Urinary bladder (tissue), 3 donors: ENCODE measurements at regions not wholly inside any gene's neighbourhood (a gene's known extent, or its start where the extent isn't known, plus 50 kb on each side); places are given as distances from the start of the nearest gene placed in this dataset.
"Not testable (repeated sequence)": the region's sequence is repeated elsewhere in the genome, so short reads cannot be mapped to it uniquely, and the experiment has no call there.

Experiments
- DNase-seq: peaks from one replicate; pipeline ENCODE4 v3.0.0-alpha.2; 2015; ENCODE audit errors: extremely low spot score
- H3K27ac ChIP-seq: one replicate; pipeline ENCODE4 v1.5.1; 2013; ENCODE audit warnings: low read depth, mild to moderate bottlenecking, moderate library complexity
- H3K36me3 ChIP-seq: one replicate; pipeline ENCODE4 v1.6.1; 2013; ENCODE audit warnings: mild to moderate bottlenecking, moderate library complexity; ENCODE audit not compliant: insufficient read depth
- H3K4me1 ChIP-seq: one replicate; pipeline ENCODE4 v1.6.1; 2013; ENCODE audit warnings: mild to moderate bottlenecking, moderate library complexity; ENCODE audit not compliant: insufficient read depth
- H3K4me3 ChIP-seq: one replicate; pipeline ENCODE4 v1.5.1; 2013; ENCODE audit warnings: low read depth, low read length
- WGBS: extraction: QIAGEN DNeasy Blood & Tissue Kit; methylation state at CpG from one replicate; pipeline ENCODE4 v1.1.7; 2013; 5-methylcytosine and 5-hydroxymethylcytosine counted together
- donor health status: healthy with polysubstance abuse.
- donor health status: healthy.

DNA sequence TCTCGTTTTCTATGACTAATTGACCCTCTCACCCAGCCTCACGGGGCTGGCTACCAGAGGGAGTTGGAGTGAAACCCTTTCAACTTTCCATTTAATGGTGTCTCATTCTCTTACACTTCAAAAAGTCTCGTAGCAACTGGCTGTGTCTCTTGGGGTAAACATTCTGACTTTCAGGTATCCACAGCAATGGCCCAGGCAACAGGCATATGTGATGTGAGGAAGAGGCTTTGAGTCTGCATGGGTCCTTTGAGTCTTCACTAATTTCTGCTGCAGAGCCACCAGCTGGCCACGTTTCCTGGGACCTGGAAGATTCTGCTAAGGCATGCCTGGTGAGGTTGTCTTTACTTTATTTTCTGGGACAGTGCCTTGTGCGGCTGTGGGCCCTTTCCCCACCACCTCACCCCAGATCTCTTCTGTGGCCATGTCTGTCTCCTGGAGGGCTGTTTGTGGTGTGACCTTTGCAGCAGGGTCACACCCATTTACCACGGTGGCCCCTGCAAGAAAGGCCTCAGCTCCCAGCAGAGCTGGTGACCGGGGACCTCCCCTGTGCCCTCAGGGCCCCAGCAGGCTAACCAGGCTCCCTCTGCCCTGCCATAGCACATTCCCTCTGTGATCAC, 112.5 kb upstream of the FRG1 start:
- H3K27ac ChIP-seq: no peak overlapping the region
- no peak overlapping the region for H3K4me3 ChIP-seq
- H3K36me3 ChIP-seq: no peaks in the 10 kb centered on the region
- H3K4me1 ChIP-seq: no peaks in the 10 kb centered on the region
- 64% methylated on average over 7 of the region's 7 CpGs for WGBS
- no peak for DNase-seq

- H3K4me1 ChIP-seq: no peaks in the 10 kb centered on the region
- no peak overlapping the region for H3K27ac ChIP-seq
- no peak for DNase-seq
- WGBS: 85% methylated on average over 6 of the region's 6 CpGs
- no peak overlapping the region for H3K4me3 ChIP-seq
- no peaks in the 10 kb centered on the region for H3K36me3 ChIP-seq
These were observed 108.1 kb upstream of the FRG1 start for GRCh38 chr4:189832528-189832927.

GRCh38 chr4:189834616-189835015, 106.1 kb upstream of the FRG1 start:
- no peak for DNase-seq
- 67% methylated on average over 4 of the region's 4 CpGs for WGBS
- H3K4me3 ChIP-seq: no peak overlapping the region
- no peak overlapping the region for H3K27ac ChIP-seq
- no peaks in the 10 kb centered on the region for H3K36me3 ChIP-seq
- no peaks in the 10 kb centered on the region for H3K4me1 ChIP-seq

- no peak for DNase-seq
- 65% methylated on average over 1 of the region's 1 CpG for WGBS
These were observed 105.2 kb upstream of the FRG1 start for GRCh38 chr4:189835505-189835904.

DNA sequence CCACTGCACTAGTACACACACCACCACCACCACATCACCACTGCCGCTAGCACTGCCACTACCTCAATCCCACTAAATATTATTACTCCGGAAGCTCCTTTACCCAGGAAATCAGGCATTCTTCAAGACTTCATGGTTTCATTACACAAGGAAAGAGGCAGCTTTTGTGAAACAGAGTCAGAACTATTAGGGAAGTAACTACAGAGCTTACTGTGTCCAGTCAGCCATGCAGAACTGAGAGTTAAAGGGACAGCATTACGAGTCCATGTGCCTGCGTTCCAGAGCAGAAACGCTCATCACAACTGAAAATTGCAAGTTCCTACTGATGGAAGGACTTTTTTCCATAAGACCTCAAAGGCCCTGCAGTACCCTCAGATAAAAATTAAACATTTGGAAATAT, 103.2 kb upstream of the FRG1 start:
- no peak for DNase-seq
- Histone ChIP-seq H3K27ac (no peak overlapping the region), H3K4me3 (no peak overlapping the region), H3K4me1 (no peaks in the 10 kb centered on the region), H3K36me3 (no peaks in the 10 kb centered on the region)
- 73% methylated on average over 5 of the region's 5 CpGs for WGBS

More at GRCh38 chr4:189835505-189835904, 105.2 kb upstream of the FRG1 start:
- Histone ChIP-seq H3K27ac (no peak overlapping the region), H3K36me3 (no peaks in the 10 kb centered on the region), H3K4me1 (no peaks in the 10 kb centered on the region), H3K4me3 (no peak overlapping the region)

- 74% methylated on average over 16 of the region's 16 CpGs for WGBS
- no peak overlapping the region for H3K4me3 ChIP-seq
- no peaks in the 10 kb centered on the region for H3K36me3 ChIP-seq
- no peak overlapping the region for H3K27ac ChIP-seq
- no peaks in the 10 kb centered on the region for H3K4me1 ChIP-seq
- DNase-seq: no peak
These were observed 101.7 kb upstream of the FRG1 start for GRCh38 chr4:189838821-189839497.

GRCh38 chr4:189840356-189840755, 100.3 kb upstream of the FRG1 start:
- DNase-seq: no peak
- Histone ChIP-seq H3K36me3 (no peaks in the 10 kb centered on the region), H3K4me1 (no peaks in the 10 kb centered on the region), H3K4me3 (no peak overlapping the region), H3K27ac (no peak overlapping the region)
- WGBS: 88% methylated on average over 5 of the region's 5 CpGs

- H3K36me3 ChIP-seq: no peaks in the 10 kb centered on the region
- no peak for DNase-seq
- 80% methylated on average over 10 of the region's 10 CpGs for WGBS
- H3K4me1 ChIP-seq: no peaks in the 10 kb centered on the region
- H3K27ac ChIP-seq: no peak overlapping the region
- no peak overlapping the region for H3K4me3 ChIP-seq
These were observed 97.2 kb upstream of the FRG1 start for GRCh38 chr4:189843413-189844009.

- H3K36me3 ChIP-seq: no peaks in the 10 kb centered on the region
- no peak for DNase-seq
- no peaks in the 10 kb centered on the region for H3K4me1 ChIP-seq
- H3K4me3 ChIP-seq: no peak overlapping the region
- 60% methylated on average over 2 of the region's 2 CpGs for WGBS
- H3K27ac ChIP-seq: no peak overlapping the region
These were observed 95.4 kb upstream of the FRG1 start for GRCh38 chr4:189845145-189845846.

- DNase-seq, H3K4me1 ChIP-seq, H3K36me3 ChIP-seq, H3K27ac ChIP-seq, H3K4me3 ChIP-seq: not testable (repeated sequence)
- WGBS: 90% methylated on average over 25 of the region's 31 CpGs
These were observed 94.6 kb upstream of the FRG1 start for GRCh38 chr4:189846094-189846493.

GRCh38 chr4:189846608-189847007, 94.1 kb upstream of the FRG1 start:
- not testable (repeated sequence) for H3K27ac ChIP-seq, H3K4me1 ChIP-seq, H3K4me3 ChIP-seq, H3K36me3 ChIP-seq, DNase-seq
- WGBS: 90% methylated on average over 27 of the region's 27 CpGs

DNA sequence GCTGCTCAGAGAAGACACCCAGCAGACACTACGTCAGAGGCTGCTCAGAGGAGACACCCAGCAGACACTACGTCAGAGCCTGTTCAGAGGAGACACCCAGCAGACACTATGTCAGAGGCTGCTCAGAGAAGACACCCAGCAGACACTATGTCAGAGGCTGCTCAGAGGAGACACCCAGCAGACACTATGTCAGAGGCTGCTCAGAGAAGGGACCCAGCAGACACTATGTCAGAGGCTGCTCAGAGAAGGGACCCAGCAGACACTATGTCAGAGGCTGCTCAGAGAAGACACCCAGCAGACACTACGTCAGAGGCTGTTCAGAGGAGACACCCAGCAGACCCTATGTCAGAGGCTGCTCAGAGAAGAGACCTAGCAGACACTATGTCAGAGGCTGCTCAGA, 92.0 kb upstream of the FRG1 start:
- not testable (repeated sequence) for H3K4me3 ChIP-seq, DNase-seq, H3K27ac ChIP-seq, H3K4me1 ChIP-seq, H3K36me3 ChIP-seq
- 50% methylated on average over 3 of the region's 3 CpGs for WGBS

GRCh38 chr4:189850239-189850856, 90.3 kb upstream of the FRG1 start:
- H3K4me3 ChIP-seq: no peak overlapping the region
- H3K27ac ChIP-seq: no peak overlapping the region
- WGBS: 82% methylated on average over 3 of the region's 3 CpGs
- no peaks in the 10 kb centered on the region for H3K36me3 ChIP-seq
- no peak for DNase-seq
- no peaks in the 10 kb centered on the region for H3K4me1 ChIP-seq
